ENCODE measurements at regions not wholly inside any gene's neighbourhood (a gene's known extent, or its start where the extent isn't known, plus 50 kb on each side); places are given as distances from the start of the nearest gene placed in this dataset.

- TF ChIP-seq, protein P1, sequence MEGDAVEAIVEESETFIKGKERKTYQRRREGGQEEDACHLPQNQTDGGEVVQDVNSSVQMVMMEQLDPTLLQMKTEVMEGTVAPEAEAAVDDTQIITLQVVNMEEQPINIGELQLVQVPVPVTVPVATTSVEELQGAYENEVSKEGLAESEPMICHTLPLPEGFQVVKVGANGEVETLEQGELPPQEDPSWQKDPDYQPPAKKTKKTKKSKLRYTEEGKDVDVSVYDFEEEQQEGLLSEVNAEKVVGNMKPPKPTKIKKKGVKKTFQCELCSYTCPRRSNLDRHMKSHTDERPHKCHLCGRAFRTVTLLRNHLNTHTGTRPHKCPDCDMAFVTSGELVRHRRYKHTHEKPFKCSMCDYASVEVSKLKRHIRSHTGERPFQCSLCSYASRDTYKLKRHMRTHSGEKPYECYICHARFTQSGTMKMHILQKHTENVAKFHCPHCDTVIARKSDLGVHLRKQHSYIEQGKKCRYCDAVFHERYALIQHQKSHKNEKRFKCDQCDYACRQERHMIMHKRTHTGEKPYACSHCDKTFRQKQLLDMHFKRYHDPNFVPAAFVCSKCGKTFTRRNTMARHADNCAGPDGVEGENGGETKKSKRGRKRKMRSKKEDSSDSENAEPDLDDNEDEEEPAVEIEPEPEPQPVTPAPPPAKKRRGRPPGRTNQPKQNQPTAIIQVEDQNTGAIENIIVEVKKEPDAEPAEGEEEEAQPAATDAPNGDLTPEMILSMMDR (IDR thresholded peaks at IDR 0.05): no peak
- no peak for TF ChIP-seq REST (IDR thresholded peaks at IDR 0.05; ENCODE audit: insufficient read depth in 1 of 2, low read depth in 2 of 2, low read length in 1 of 2)
- TF ChIP-seq POLR2AphosphoS5 (IDR thresholded peaks at IDR 0.05; ENCODE audit: low read depth, low read length): no peak
These were observed 877.5 kb upstream of the PCDH9 start for GRCh38 chr13:68107667-68108066.
